ENCODE measurements at regions not wholly inside any gene's neighbourhood (a gene's known extent, or its start where the extent isn't known, plus 50 kb on each side); places are given as distances from the start of the nearest gene placed in this dataset.
"Not testable (repeated sequence)": the region's sequence is repeated elsewhere in the genome, so short reads cannot be mapped to it uniquely, and the experiment has no call there.

DNA sequence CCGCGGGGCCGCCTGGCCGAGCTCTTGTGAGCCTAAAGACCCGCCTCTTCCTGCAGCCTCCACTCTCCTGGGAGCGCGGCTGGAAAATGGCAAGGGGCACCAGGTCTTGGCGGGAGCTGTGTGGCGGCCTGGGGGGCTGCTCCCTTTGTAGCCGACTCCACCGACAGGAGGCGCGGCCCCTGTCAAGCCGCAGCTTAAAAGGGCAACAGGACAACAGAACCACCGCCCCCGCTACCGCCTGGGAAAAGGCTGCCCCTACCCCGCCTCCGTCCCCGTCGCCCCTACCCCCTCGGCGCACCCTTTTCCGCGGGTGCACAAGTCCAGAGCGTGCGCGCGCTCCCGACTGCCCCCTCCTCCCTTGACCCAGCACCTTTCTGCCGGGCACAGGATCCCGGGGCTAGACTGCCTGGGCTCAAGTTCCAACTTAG, 60.3 kb downstream of the GOLGA8K start:
- not testable (repeated sequence) for H3K27me3 Mint-ChIP-seq; DNase-seq; H3K9me3 Mint-ChIP-seq; H3K4me1 Mint-ChIP-seq (ENCODE audit: low read depth in 2 of 2); H3K4me3 Mint-ChIP-seq; H3K27ac Mint-ChIP-seq; H3K36me3 Mint-ChIP-seq (ENCODE audit: insufficient read depth)
- ATAC-seq (replicated peaks): peak; percentile 12

DNA sequence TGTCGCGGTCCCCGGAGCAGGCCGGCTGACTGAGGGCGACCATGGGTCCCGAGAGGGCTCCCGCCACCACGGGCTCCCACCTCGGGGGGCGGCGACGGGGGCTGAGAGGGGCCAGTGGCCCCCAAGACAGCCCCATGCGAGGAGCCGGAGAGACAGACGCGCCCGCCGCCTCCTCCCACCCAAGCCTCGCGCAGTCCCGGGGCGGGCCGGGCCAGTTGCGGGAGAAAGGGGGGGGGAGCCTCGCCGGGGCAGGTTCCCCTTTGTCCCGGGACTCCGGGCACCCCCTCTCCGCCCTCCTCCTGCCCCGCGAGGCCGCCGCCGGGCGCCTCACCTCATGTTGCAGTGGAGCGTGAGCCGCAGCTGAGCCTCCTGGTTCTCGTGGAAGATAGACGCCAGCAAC, 60.8 kb downstream of the GOLGA8K start:
- H3K27ac Mint-ChIP-seq; H3K4me3 Mint-ChIP-seq; H3K4me1 Mint-ChIP-seq (ENCODE audit: low read depth in 2 of 2); H3K27me3 Mint-ChIP-seq; H3K36me3 Mint-ChIP-seq (ENCODE audit: insufficient read depth); DNase-seq; H3K9me3 Mint-ChIP-seq: not testable (repeated sequence)
- peak; percentile 9 for ATAC-seq (replicated peaks)

DNA sequence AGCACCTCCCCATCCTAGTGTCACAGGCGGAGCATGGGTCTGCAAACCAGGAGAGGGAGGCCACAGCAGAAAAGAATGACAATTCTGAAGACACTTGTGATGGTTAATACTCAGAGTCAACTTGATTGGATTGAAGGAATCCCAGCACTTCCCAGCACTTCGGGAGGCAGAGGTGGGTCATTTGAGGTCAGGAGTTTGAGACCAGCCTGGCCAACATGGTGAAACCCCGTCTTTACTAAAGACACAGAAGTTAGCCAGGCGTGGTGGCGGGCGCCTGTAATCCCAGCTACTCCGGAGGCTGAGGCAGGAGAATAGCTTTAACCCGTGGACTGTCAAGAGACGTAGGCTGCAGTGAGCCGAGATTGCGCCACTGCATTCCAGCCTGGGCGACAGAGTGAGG, 61.6 kb downstream of the GOLGA8K start:
- not testable (repeated sequence) for H3K27ac Mint-ChIP-seq; H3K4me1 Mint-ChIP-seq (ENCODE audit: low read depth in 2 of 2)

DNA sequence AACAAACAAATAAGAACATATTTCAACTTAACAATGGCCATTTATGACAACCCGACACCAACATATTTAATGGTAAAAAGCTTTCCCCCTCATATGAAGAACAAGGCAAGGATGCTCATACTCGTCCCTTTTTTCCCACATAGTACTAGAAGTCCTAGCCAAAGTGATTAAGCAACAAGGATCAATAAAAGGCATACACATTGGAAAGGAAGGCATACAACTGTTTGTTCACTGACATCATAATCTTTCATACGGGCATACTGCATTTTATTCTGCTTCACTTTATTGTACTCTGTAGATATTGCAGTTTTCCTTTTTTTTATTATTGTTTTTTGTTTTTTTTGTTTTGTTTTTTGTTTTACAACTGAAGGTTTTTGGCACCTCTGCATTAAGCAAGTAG, 66.3 kb downstream of the GOLGA8K start:
- ATAC-seq (replicated peaks); H3K9me3 Mint-ChIP-seq; DNase-seq; H3K27ac Mint-ChIP-seq; H3K4me3 Mint-ChIP-seq; H3K27me3 Mint-ChIP-seq; H3K36me3 Mint-ChIP-seq (ENCODE audit: insufficient read depth); H3K4me1 Mint-ChIP-seq (ENCODE audit: low read depth in 2 of 2): not testable (repeated sequence)

More for the DNA sequence above, 61.6 kb downstream of the GOLGA8K start:
- not testable (repeated sequence) for H3K36me3 Mint-ChIP-seq (ENCODE audit: insufficient read depth); H3K4me3 Mint-ChIP-seq; H3K9me3 Mint-ChIP-seq; DNase-seq; H3K27me3 Mint-ChIP-seq; ATAC-seq (replicated peaks)

GRCh38 chr15:32323353-32323752, 79.7 kb downstream of the GOLGA8K start:
- DNase-seq; H3K4me1 Mint-ChIP-seq (ENCODE audit: low read depth in 2 of 2); H3K9me3 Mint-ChIP-seq: not testable (repeated sequence)

GRCh38 chr15:32319247-32319646, 83.8 kb downstream of the GOLGA8K start:
- H3K4me3 Mint-ChIP-seq; H3K36me3 Mint-ChIP-seq (ENCODE audit: insufficient read depth); H3K27me3 Mint-ChIP-seq; ATAC-seq (replicated peaks); H3K4me1 Mint-ChIP-seq (ENCODE audit: low read depth in 2 of 2); H3K9me3 Mint-ChIP-seq; DNase-seq; H3K27ac Mint-ChIP-seq: not testable (repeated sequence)

More at GRCh38 chr15:32323353-32323752, 79.7 kb downstream of the GOLGA8K start:
- H3K36me3 Mint-ChIP-seq (ENCODE audit: insufficient read depth); H3K4me3 Mint-ChIP-seq; ATAC-seq (replicated peaks); H3K27me3 Mint-ChIP-seq; H3K27ac Mint-ChIP-seq: not testable (repeated sequence)

GRCh38 chr15:32316482-32316881, 86.6 kb downstream of the GOLGA8K start:
- not testable (repeated sequence) for H3K4me1 Mint-ChIP-seq (ENCODE audit: low read depth in 2 of 2); H3K27me3 Mint-ChIP-seq; H3K27ac Mint-ChIP-seq; H3K4me3 Mint-ChIP-seq; H3K9me3 Mint-ChIP-seq; DNase-seq; H3K36me3 Mint-ChIP-seq (ENCODE audit: insufficient read depth); ATAC-seq (replicated peaks)

DNA sequence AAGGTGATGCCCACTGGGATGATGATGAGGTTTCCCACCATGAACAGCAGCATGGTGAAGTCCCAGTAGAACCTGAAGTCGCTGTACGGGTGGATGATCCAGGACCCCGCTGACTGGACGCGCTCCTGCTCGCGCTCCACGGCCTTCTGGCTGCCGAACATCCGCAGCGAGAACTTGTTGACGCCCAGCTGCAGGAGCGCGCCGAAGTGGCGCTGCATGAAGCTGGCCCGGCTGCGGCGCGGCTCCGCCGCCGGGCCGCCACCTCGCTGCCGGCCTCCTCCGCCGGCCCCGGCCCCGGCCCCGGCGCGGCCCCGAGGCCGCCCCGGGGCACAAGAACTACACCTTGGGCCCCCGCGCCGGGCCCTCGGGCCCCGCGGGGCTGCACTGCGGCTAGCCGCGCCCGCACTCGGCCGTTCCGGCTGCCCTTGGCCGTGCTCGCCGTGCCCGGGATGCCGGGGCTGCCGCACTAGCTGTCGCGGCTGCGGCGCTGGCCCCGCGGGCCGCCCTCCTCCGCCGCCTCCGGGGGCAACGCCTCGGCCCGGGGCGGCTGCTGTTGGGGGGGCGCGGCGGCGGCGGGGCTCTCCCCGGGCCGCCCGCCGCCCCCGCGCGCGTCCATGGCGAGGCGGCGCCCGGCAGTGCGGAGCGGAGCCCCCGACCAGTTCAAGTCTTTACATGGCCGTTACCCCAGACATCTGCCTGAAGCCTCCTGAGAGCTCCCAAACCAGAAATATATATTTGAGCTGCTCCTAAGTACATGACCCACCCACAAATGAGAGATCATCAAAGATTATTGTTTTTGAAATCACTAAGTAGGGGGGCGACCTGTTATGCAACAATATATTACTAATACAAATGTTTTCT, 87.8 kb downstream of the GOLGA8K start:
- ATAC-seq (replicated peaks): peak; percentile 42
- not testable (repeated sequence) for H3K27me3 Mint-ChIP-seq; H3K27ac Mint-ChIP-seq; H3K36me3 Mint-ChIP-seq (ENCODE audit: insufficient read depth); DNase-seq; H3K4me3 Mint-ChIP-seq; H3K9me3 Mint-ChIP-seq; H3K4me1 Mint-ChIP-seq (ENCODE audit: low read depth in 2 of 2)

- not testable (repeated sequence) for H3K27me3 Mint-ChIP-seq; H3K27ac Mint-ChIP-seq; DNase-seq; H3K4me1 Mint-ChIP-seq (ENCODE audit: low read depth in 2 of 2); H3K9me3 Mint-ChIP-seq; H3K4me3 Mint-ChIP-seq; ATAC-seq (replicated peaks); H3K36me3 Mint-ChIP-seq (ENCODE audit: insufficient read depth)
Observed at GRCh38 chr15:32313446-32314209, 89.5 kb downstream of the GOLGA8K start.

DNA sequence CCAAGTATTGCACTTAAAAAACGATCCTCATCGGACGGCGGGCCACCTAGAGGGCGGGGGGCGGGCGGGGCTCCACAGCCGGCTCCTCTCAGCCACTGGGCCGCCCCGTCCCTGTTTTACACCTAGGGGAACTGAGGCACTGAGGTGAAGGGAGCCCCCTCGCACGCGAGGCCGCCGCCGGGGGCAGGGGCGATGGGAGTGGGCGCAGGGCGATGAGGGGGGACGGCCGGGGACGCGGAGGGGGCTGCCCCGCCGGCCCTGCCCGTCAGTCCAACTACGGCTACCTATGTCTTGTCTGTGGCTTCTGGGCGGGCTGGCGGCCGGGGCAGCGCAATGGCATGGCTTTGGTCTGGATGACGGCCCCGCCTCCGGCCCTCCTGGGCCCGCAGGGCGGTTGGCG, 90.4 kb downstream of the GOLGA8K start:
- ATAC-seq (replicated peaks); H3K27me3 Mint-ChIP-seq; H3K27ac Mint-ChIP-seq; DNase-seq; H3K4me1 Mint-ChIP-seq (ENCODE audit: low read depth in 2 of 2); H3K9me3 Mint-ChIP-seq; H3K36me3 Mint-ChIP-seq (ENCODE audit: insufficient read depth); H3K4me3 Mint-ChIP-seq: not testable (repeated sequence)

DNA sequence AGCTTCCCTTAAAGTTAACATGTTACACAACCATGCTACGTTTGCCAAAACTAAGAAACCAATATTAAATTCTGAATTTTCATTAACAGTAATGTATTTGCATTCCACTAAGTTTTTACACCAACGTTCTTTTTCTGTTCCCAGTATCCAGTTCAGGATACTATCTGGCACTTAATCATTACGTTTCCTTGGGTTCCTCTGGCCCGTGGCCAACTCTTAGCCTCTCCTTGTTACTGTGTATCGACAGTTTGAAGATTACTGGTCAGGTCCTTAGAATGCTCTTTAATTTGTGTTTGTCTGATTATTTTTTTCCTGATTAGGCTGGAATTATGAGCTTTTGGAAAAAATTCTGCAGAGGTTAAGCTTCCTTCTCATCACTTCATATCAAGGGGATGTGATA, 95.5 kb downstream of the GOLGA8K start:
- not testable (repeated sequence) for H3K27ac Mint-ChIP-seq; H3K36me3 Mint-ChIP-seq (ENCODE audit: insufficient read depth); H3K27me3 Mint-ChIP-seq; H3K9me3 Mint-ChIP-seq; H3K4me3 Mint-ChIP-seq; H3K4me1 Mint-ChIP-seq (ENCODE audit: low read depth in 2 of 2); DNase-seq; ATAC-seq (replicated peaks)

- not testable (repeated sequence) for DNase-seq; H3K4me3 Mint-ChIP-seq; H3K4me1 Mint-ChIP-seq (ENCODE audit: low read depth in 2 of 2); H3K27me3 Mint-ChIP-seq; H3K27ac Mint-ChIP-seq; H3K36me3 Mint-ChIP-seq (ENCODE audit: insufficient read depth); H3K9me3 Mint-ChIP-seq
- peak; percentile 66 for ATAC-seq (replicated peaks)
Observed at GRCh38 chr15:32276200-32276830, 126.8 kb downstream of the GOLGA8K start.

- not testable (repeated sequence) for H3K4me1 Mint-ChIP-seq (ENCODE audit: low read depth in 2 of 2); H3K36me3 Mint-ChIP-seq (ENCODE audit: insufficient read depth); H3K9me3 Mint-ChIP-seq; DNase-seq; H3K27me3 Mint-ChIP-seq; H3K4me3 Mint-ChIP-seq; H3K27ac Mint-ChIP-seq; ATAC-seq (replicated peaks)
Observed at GRCh38 chr15:32253958-32254357, 149.1 kb downstream of the GOLGA8K start.

DNA sequence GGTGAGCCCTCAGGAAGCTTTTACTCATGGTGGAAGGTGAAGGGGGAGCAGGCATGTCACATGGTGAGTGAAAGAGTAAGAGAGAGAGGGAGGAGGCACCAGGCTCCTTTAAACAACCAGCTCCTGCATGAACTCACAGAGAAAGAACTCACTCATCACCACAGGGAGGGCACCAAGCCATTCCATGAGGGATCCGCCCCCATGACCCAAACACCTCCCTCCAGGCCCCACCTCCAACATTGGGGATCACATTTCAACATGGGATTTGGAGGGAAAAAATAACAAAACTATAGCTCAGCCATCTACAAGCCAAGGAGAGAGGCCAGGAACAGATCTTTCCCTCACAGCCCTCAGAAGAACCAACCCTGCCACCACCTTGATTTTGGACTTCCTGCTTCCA, 153.9 kb downstream of the GOLGA8K start:
- not testable (repeated sequence) for H3K27me3 Mint-ChIP-seq; H3K27ac Mint-ChIP-seq; H3K4me3 Mint-ChIP-seq; H3K4me1 Mint-ChIP-seq (ENCODE audit: low read depth in 2 of 2); H3K36me3 Mint-ChIP-seq (ENCODE audit: insufficient read depth); ATAC-seq (replicated peaks); DNase-seq; H3K9me3 Mint-ChIP-seq

Data from effector memory CD8-positive, alpha-beta T cell (primary cell).